CD14-positive monocyte (primary cell): ENCODE measurements at regions not wholly inside any gene's neighbourhood (a gene's known extent, or its start where the extent isn't known, plus 50 kb on each side); places are given as distances from the start of the nearest gene placed in this dataset.

Experiments
- DNase-seq, 3 donors: peaks; one replicate each; pipeline ENCODE4 v3.0.0-alpha.2; 2011 to 2022
- H2AFZ ChIP-seq: 2 replicates; pipeline ENCODE4 v1.6.0; 2012; ENCODE audit warnings: mild to moderate bottlenecking, low read depth, low read length, inconsistent platforms; ENCODE audit not compliant: insufficient read depth, poor library complexity, severe bottlenecking
- H3K27ac ChIP-seq, 2 donors: 1 replicate in 1 of 2; 2 replicates in 1 of 2; pipeline ENCODE4 v1.5.1; 2012 to 2013; ENCODE audit warnings: low read length in 2 of 2, control low read depth in 1 of 2, inconsistent platforms in 1 of 2, low read depth in 1 of 2, mild to moderate bottlenecking in 1 of 2
- H3K27me3 ChIP-seq, 2 donors: one replicate each; pipeline versions ENCODE4 v1.6.0 to v1.6.1; 2011 to 2013; ENCODE audit warnings: low read length in 2 of 2; ENCODE audit not compliant: control insufficient read depth in 2 of 2, insufficient read depth in 2 of 2
- H3K36me3 ChIP-seq, 2 donors: replicated peaks in 1 of 2; 1 replicate in 1 of 2; 2 replicates in 1 of 2; pipeline versions ENCODE4 v1.5.1 to v1.6.1; 2012 to 2013; ENCODE audit warnings: low read length in 2 of 2, control low read depth in 1 of 2, inconsistent platforms in 1 of 2, mild to moderate bottlenecking in 1 of 2; ENCODE audit not compliant: insufficient read depth in 2 of 2, control insufficient read depth in 1 of 2
- H3K4me1 ChIP-seq, 2 donors: 1 replicate in 1 of 2; 2 replicates in 1 of 2; pipeline versions ENCODE4 v1.5.1 to v1.6.1; 2012 to 2013; ENCODE audit warnings: low read length in 2 of 2, control low read depth in 1 of 2, inconsistent platforms in 1 of 2, mild to moderate bottlenecking in 1 of 2, moderate library complexity in 1 of 2; ENCODE audit not compliant: insufficient read depth in 2 of 2, control insufficient read depth in 1 of 2
- H3K4me2 ChIP-seq: replicated peaks from 2 replicates; pipeline ENCODE3; 2012; ENCODE audit warnings: low read length, moderate library complexity, mild to moderate bottlenecking; ENCODE audit not compliant: poor library complexity, severe bottlenecking; ENCODE audit errors: extremely low read depth
- H3K4me3 ChIP-seq, 3 experiments: fragments of 200-600 bp in 1 of 3; sonication (generic) in 1 of 3; replicated peaks in 1 of 3; 1 replicate in 2 of 3; 2 replicates in 1 of 3; pipeline ENCODE4 v1.5.1; 2011 to 2013; ENCODE audit warnings: low read length in 3 of 3, mild to moderate bottlenecking in 3 of 3, control low read depth in 2 of 3, low read depth in 2 of 3, inconsistent platforms in 1 of 3, moderate library complexity in 1 of 3
- H3K79me2 ChIP-seq: 2 replicates; pipeline ENCODE4 v1.6.0; 2012; ENCODE audit warnings: mild to moderate bottlenecking, control low read depth, inconsistent platforms, low read length, moderate library complexity; ENCODE audit not compliant: insufficient read depth
- H3K9ac ChIP-seq: 2 replicates; pipeline ENCODE4 v1.6.0; 2017; ENCODE audit warnings: low read length, mild to moderate bottlenecking; ENCODE audit not compliant: insufficient read depth, poor library complexity, severe bottlenecking
- H3K9me3 ChIP-seq, 2 donors: replicated peaks in 1 of 2; 1 replicate in 1 of 2; 2 replicates in 1 of 2; pipeline versions ENCODE4 v1.5.1 to v1.6.1; 2012 to 2013; ENCODE audit warnings: low read length in 2 of 2, control low read depth in 1 of 2; ENCODE audit not compliant: control insufficient read depth in 1 of 2, insufficient read depth in 1 of 2
- H4K20me1 ChIP-seq: 2 replicates; pipeline ENCODE4 v1.6.0; 2012; ENCODE audit warnings: mild to moderate bottlenecking, low read length, control low read depth, moderate library complexity; ENCODE audit not compliant: insufficient read depth
- H3K27ac Mint-ChIP-seq, 7 donors: one replicate each; pipeline ENCODE4 v1.8.0; 2020; ENCODE audit warnings: mild to moderate bottlenecking in 7 of 7, mixed read lengths in 7 of 7, moderate library complexity in 6 of 7, inconsistent platforms in 2 of 7
- H3K27me3 Mint-ChIP-seq, 3 donors: one replicate each; pipeline ENCODE4 v1.8.0; 2021 to 2022; ENCODE audit warnings: low read depth in 3 of 3, mild to moderate bottlenecking in 3 of 3, mixed read lengths in 3 of 3, moderate library complexity in 3 of 3, inconsistent platforms in 1 of 3
- H3K36me3 Mint-ChIP-seq, 2 donors: one replicate each; pipeline ENCODE4 v1.8.0; 2020; ENCODE audit warnings: mixed read lengths in 2 of 2, inconsistent platforms in 1 of 2, mild to moderate bottlenecking in 1 of 2
- H3K4me1 Mint-ChIP-seq: one replicate; pipeline ENCODE4 v1.8.0; 2020; ENCODE audit warnings: mild to moderate bottlenecking, mixed read lengths
- H3K4me3 Mint-ChIP-seq, 2 donors: one replicate each; pipeline ENCODE4 v1.8.0; 2020; ENCODE audit warnings: mild to moderate bottlenecking in 2 of 2, mixed read lengths in 2 of 2, moderate library complexity in 1 of 2
- H3K9me3 Mint-ChIP-seq, 7 donors: one replicate each; pipeline ENCODE4 v1.8.0; 2020 to 2022; ENCODE audit warnings: mixed read lengths in 7 of 7, mild to moderate bottlenecking in 6 of 7, moderate library complexity in 6 of 7, inconsistent platforms in 2 of 7
- CTCF ChIP-seq: fragments of 200-600 bp; IDR thresholded peaks from one replicate; pipeline ENCODE4 v1.8.0; 2022; ENCODE audit warnings: antibody characterized with exemption, mild to moderate bottlenecking
- WGBS: methylation state at CpG from one replicate; pipeline ENCODE4 v1.1.5; 2013; ENCODE audit warnings: missing lambda C conversion rate; ENCODE audit not compliant: insufficient coverage; 5-methylcytosine and 5-hydroxymethylcytosine counted together
- intact Hi-C, 2 donors: fragments of 100-400 bp; cut with micrococcal nuclease; formaldehyde crosslinking; loops; one replicate each; pipeline versions ENCODE4 v1.15.0 to v1.15.1; 2023

GRCh38 chr1:29635501-29636263 lies 399.4 kb downstream of the PTPRU start:
- H3K27me3 Mint-ChIP-seq = peaks cover 3 to 11% (median 6%) of the 10 kb centered on the region in 3 donors
- H3K9ac ChIP-seq = no peak overlapping the region
- no peak overlapping the region for H3K27ac Mint-ChIP-seq
- no peaks in the 10 kb centered on the region for H3K79me2 ChIP-seq
- H3K9me3 ChIP-seq = no peaks in the 10 kb centered on the region
- no peak for TF ChIP-seq CTCF
- WGBS = 89% methylated on average over 10 of the region's 10 CpGs
- no peaks in the 10 kb centered on the region for H3K4me1 ChIP-seq
- H3K36me3 ChIP-seq = no peaks in the 10 kb centered on the region
- no peaks in the 10 kb centered on the region for H3K27me3 ChIP-seq
- H4K20me1 ChIP-seq = no peaks in the 10 kb centered on the region
- no peak overlapping the region for H3K4me3 Mint-ChIP-seq
- no peak overlapping the region for H2AFZ ChIP-seq
- DNase-seq = no peak
- no peaks in the 10 kb centered on the region for H3K36me3 Mint-ChIP-seq
- H3K4me3 ChIP-seq = no peak overlapping the region
- no peak overlapping the region for H3K27ac ChIP-seq
- H3K4me2 ChIP-seq = no peak overlapping the region
- intact Hi-C loops = no loop called here
- H3K4me1 Mint-ChIP-seq = no peaks in the 10 kb centered on the region
- no peaks in the 10 kb centered on the region for H3K9me3 Mint-ChIP-seq

GRCh38 chr1:29634746-29635335 lies 398.5 kb downstream of the PTPRU start:
- H3K36me3 Mint-ChIP-seq = no peaks in the 10 kb centered on the region
- no peaks in the 10 kb centered on the region for H3K4me1 ChIP-seq
- peaks cover 3 to 9% (median 6%) of the 10 kb centered on the region in 3 donors for H3K27me3 Mint-ChIP-seq
- H3K27ac Mint-ChIP-seq = no peak overlapping the region
- intact Hi-C loops = no loop called here
- no peak overlapping the region for H3K9ac ChIP-seq
- H3K9me3 ChIP-seq = no peaks in the 10 kb centered on the region
- H3K79me2 ChIP-seq = no peaks in the 10 kb centered on the region
- no peak overlapping the region for H3K4me3 ChIP-seq
- no peak overlapping the region for H3K4me3 Mint-ChIP-seq
- no peak for DNase-seq
- 88% methylated on average over 5 of the region's 7 CpGs for WGBS
- H4K20me1 ChIP-seq = no peaks in the 10 kb centered on the region
- H3K9me3 Mint-ChIP-seq = no peaks in the 10 kb centered on the region
- H3K27me3 ChIP-seq = no peaks in the 10 kb centered on the region
- H3K36me3 ChIP-seq = no peaks in the 10 kb centered on the region
- H2AFZ ChIP-seq = no peak overlapping the region
- H3K27ac ChIP-seq = no peak overlapping the region
- H3K4me1 Mint-ChIP-seq = no peaks in the 10 kb centered on the region
- H3K4me2 ChIP-seq = no peak overlapping the region
- no peak for TF ChIP-seq CTCF
